ENCODE measurements at regions not wholly inside any gene's neighbourhood (a gene's known extent, or its start where the extent isn't known, plus 50 kb on each side); places are given as distances from the start of the nearest gene placed in this dataset.

- TF ChIP-seq, protein P1, sequence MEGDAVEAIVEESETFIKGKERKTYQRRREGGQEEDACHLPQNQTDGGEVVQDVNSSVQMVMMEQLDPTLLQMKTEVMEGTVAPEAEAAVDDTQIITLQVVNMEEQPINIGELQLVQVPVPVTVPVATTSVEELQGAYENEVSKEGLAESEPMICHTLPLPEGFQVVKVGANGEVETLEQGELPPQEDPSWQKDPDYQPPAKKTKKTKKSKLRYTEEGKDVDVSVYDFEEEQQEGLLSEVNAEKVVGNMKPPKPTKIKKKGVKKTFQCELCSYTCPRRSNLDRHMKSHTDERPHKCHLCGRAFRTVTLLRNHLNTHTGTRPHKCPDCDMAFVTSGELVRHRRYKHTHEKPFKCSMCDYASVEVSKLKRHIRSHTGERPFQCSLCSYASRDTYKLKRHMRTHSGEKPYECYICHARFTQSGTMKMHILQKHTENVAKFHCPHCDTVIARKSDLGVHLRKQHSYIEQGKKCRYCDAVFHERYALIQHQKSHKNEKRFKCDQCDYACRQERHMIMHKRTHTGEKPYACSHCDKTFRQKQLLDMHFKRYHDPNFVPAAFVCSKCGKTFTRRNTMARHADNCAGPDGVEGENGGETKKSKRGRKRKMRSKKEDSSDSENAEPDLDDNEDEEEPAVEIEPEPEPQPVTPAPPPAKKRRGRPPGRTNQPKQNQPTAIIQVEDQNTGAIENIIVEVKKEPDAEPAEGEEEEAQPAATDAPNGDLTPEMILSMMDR (IDR thresholded peaks at IDR 0.05), result no peak
- TF ChIP-seq POLR2A (IDR thresholded peaks at IDR 0.05) (no peak), EP300 (IDR thresholded peaks at IDR 0.05; ENCODE audit: low read depth) (no peak), POLR2AphosphoS5 (IDR thresholded peaks at IDR 0.05) (no peak)
- in situ Hi-C loops (cut with MboI; ENCODE audit: low pct_ligation_motif_present in 1 of 4, low pct_unique_long_range_greater_than_20kb in 1 of 4, low sequenced_read_pairs in 3 of 4), result no loop called here
- Histone ChIP-seq H3K4me1 (peaks cover 8 to 18% (median 11%) of the 10 kb centered on the region in 4 donors), H3K4me3 (no peak overlapping the region), H3K9me3 (no peaks in the 10 kb centered on the region), H3K36me3 (no peaks in the 10 kb centered on the region), H3K27ac (no peak overlapping the region), H3K27me3 (no peaks in the 10 kb centered on the region)
- intact Hi-C loops (cut with DNase I; ENCODE audit: low total_unique reads), result loop anchor here (5.0 kb wide), 1 partner anchor 440 kb away; no protein-coding TSS in a partner anchor
- WGBS, 2 donors (ENCODE audit: low coverage in 1 of 2), result 97% methylated on average over 1 of the region's 1 CpG; no CpG with 5 or more reads in 1 of the 2 donors
- no peak for DNase-seq
Measured at GRCh38 chr15:77546870-77547269, 85.8 kb downstream of the LINGO1 start.

- H3K36me3 ChIP-seq, result no peaks in the 10 kb centered on the region
- H3K9me3 ChIP-seq, result no peaks in the 10 kb centered on the region
- H3K4me3 ChIP-seq, result no peak overlapping the region
- TF ChIP-seq EP300 (IDR thresholded peaks at IDR 0.05; ENCODE audit: low read depth) (no peak), POLR2A (IDR thresholded peaks at IDR 0.05) (no peak), POLR2AphosphoS5 (IDR thresholded peaks at IDR 0.05) (no peak)
- TF ChIP-seq, protein P1 (IDR thresholded peaks at IDR 0.05), result no peak
- DNase-seq, result no peak
- H3K4me1 ChIP-seq, result peaks cover 8 to 18% (median 10%) of the 10 kb centered on the region in 4 donors
- H3K27ac ChIP-seq, result no peak overlapping the region
- WGBS, 2 donors (ENCODE audit: low coverage in 1 of 2), result 7% methylated on average over 3 of the region's 4 CpGs; no CpG with 5 or more reads in 1 of the 2 donors
- intact Hi-C loops (cut with DNase I; ENCODE audit: low total_unique reads), result loop anchor here (5.0 kb wide), 1 partner anchor 439 kb away; no protein-coding TSS in a partner anchor
- no peaks in the 10 kb centered on the region for H3K27me3 ChIP-seq
- in situ Hi-C loops (cut with MboI; ENCODE audit: low pct_ligation_motif_present in 1 of 4, low pct_unique_long_range_greater_than_20kb in 1 of 4, low sequenced_read_pairs in 3 of 4), result no loop called here
Measured at GRCh38 chr15:77546050-77546501, 86.6 kb downstream of the LINGO1 start.

GRCh38 chr15:77545058-77545457, 87.7 kb downstream of the LINGO1 start:
- intact Hi-C loops (cut with DNase I; ENCODE audit: low total_unique reads), result loop anchor here (5.0 kb wide), 1 partner anchor 438 kb away; no protein-coding TSS in a partner anchor
- Histone ChIP-seq H3K27me3 (no peaks in the 10 kb centered on the region), H3K9me3 (no peaks in the 10 kb centered on the region), H3K36me3 (no peaks in the 10 kb centered on the region), H3K4me3 (no peak overlapping the region), H3K4me1 (peaks cover 6 to 18% (median 9%) of the 10 kb centered on the region in 4 donors), H3K27ac (no peak overlapping the region)
- in situ Hi-C loops (cut with MboI; ENCODE audit: low pct_ligation_motif_present in 1 of 4, low pct_unique_long_range_greater_than_20kb in 1 of 4, low sequenced_read_pairs in 3 of 4), result no loop called here
- WGBS, 2 donors (ENCODE audit: low coverage in 1 of 2), result 63% methylated on average over 6 of the region's 6 CpGs; no CpG with 5 or more reads in 1 of the 2 donors
- no peak for DNase-seq
- TF ChIP-seq EP300 (IDR thresholded peaks at IDR 0.05; ENCODE audit: low read depth) (no peak), POLR2A (IDR thresholded peaks at IDR 0.05) (no peak), POLR2AphosphoS5 (IDR thresholded peaks at IDR 0.05) (no peak)
- TF ChIP-seq, protein P1 (IDR thresholded peaks at IDR 0.05), result no peak

GRCh38 chr15:77544162-77544561, 88.5 kb downstream of the LINGO1 start:
- Histone ChIP-seq H3K36me3 (no peaks in the 10 kb centered on the region), H3K27me3 (no peaks in the 10 kb centered on the region), H3K4me1 (peaks cover 6 to 19% (median 9%) of the 10 kb centered on the region in 4 donors), H3K27ac (no peak overlapping the region), H3K4me3 (no peak overlapping the region), H3K9me3 (no peaks in the 10 kb centered on the region)
- TF ChIP-seq, protein P1 (IDR thresholded peaks at IDR 0.05), result no peak
- TF ChIP-seq EP300 (IDR thresholded peaks at IDR 0.05; ENCODE audit: low read depth) (no peak), POLR2A (IDR thresholded peaks at IDR 0.05) (no peak), POLR2AphosphoS5 (IDR thresholded peaks at IDR 0.05) (no peak)
- 68 to 90% methylated on average over 2 to 8 of the region's 8 CpGs for WGBS, 2 donors (ENCODE audit: low coverage in 1 of 2)
- in situ Hi-C loops (cut with MboI; ENCODE audit: low pct_ligation_motif_present in 1 of 4, low pct_unique_long_range_greater_than_20kb in 1 of 4, low sequenced_read_pairs in 3 of 4) (no loop called here), intact Hi-C loops (cut with DNase I; ENCODE audit: low total_unique reads) (loop anchor here (5.0 kb wide), 1 partner anchor 427 kb away; no protein-coding TSS in a partner anchor)
- no peak for DNase-seq
